H1 (cell line): ENCODE measurements at regions not wholly inside any gene's neighbourhood (a gene's known extent, or its start where the extent isn't known, plus 50 kb on each side); places are given as distances from the start of the nearest gene placed in this dataset.

ENCODE experiments used
- CTCF ChIA-PET: fragments of 300-600 bp; sonication (Branson Sonifier 250); formaldehyde crosslinking; loops from one replicate; lab custom pipeline; 2021; ENCODE audit not compliant: partially characterized antibody; lab: Charles Lee
- POLR2A ChIA-PET: fragments of 300-600 bp; sonication (Branson Sonifier 250); formaldehyde crosslinking; loops from one replicate; lab custom pipeline; 2021; ENCODE audit warnings: inconsistent platforms; ENCODE audit not compliant: partially characterized antibody; lab: Charles Lee
- DNase-seq, 2 experiments: peaks; one replicate each; pipeline versions ENCODE4 v3.0.0 to v3.0.0-alpha.2; 2010 to 2022; ENCODE audit warnings: low spot score in 2 of 2, low read depth in 1 of 2, mixed read lengths in 1 of 2
- FAIRE-seq: peaks from 2 replicates; lab custom pipeline; 2011; peaks lifted over from hg19 to GRCh38; lab: Jason Lieb, UNC
- H2AFZ ChIP-seq: 2 replicates; pipeline ENCODE4 v1.8.1; 2012; ENCODE audit warnings: low read length, inconsistent platforms
- H2AK5ac ChIP-seq: 2 replicates; pipeline ENCODE4 v1.6.1; 2013; ENCODE audit warnings: low read depth, low read length
- H2BK120ac ChIP-seq: replicated peaks from 2 replicates; pipeline ENCODE3; 2013; ENCODE audit warnings: low read depth, low read length, inconsistent platforms
- H2BK12ac ChIP-seq: 2 replicates; pipeline ENCODE4 v1.6.1; 2013; ENCODE audit warnings: low read depth, low read length
- H2BK15ac ChIP-seq: 2 replicates; pipeline ENCODE4 v1.6.1; 2013; ENCODE audit warnings: low read length
- H2BK20ac ChIP-seq: 2 replicates; pipeline ENCODE4 v1.6.1; 2013; ENCODE audit warnings: low read length
- H2BK5ac ChIP-seq: 2 replicates; pipeline ENCODE4 v1.6.1; 2013; ENCODE audit warnings: low read depth, low read length
- H3K14ac ChIP-seq: 2 replicates; pipeline ENCODE4 v1.6.1; 2013; ENCODE audit warnings: inconsistent platforms; ENCODE audit not compliant: insufficient read length
- H3K18ac ChIP-seq: 2 replicates; pipeline ENCODE4 v1.6.1; 2013; ENCODE audit warnings: low read length; ENCODE audit errors: extremely low read depth
- H3K23ac ChIP-seq: 2 replicates; pipeline ENCODE4 v1.6.1; 2013; ENCODE audit warnings: inconsistent platforms; ENCODE audit not compliant: insufficient read length
- H3K23me2 ChIP-seq: 2 replicates; pipeline ENCODE4 v1.6.1; 2013; ENCODE audit warnings: low read depth, low read length
- H3K27ac ChIP-seq: 2 replicates; pipeline ENCODE4 v1.6.1; 2011; ENCODE audit warnings: low read depth, low read length, inconsistent platforms
- H3K27me3 ChIP-seq, 4 experiments: replicated peaks in 1 of 4; 1 replicate in 1 of 4; 2 replicates in 3 of 4; pipeline versions ENCODE4 v1.6.1 to v1.8.1; 2011 to 2013; ENCODE audit warnings: low read length in 3 of 4, mild to moderate bottlenecking in 3 of 4, inconsistent platforms in 2 of 4, mixed read lengths in 2 of 4, moderate library complexity in 1 of 4; ENCODE audit not compliant: control insufficient read depth in 3 of 4, insufficient read depth in 3 of 4; ENCODE audit errors: extremely low read depth in 1 of 4
- H3K36me3 ChIP-seq, 4 experiments: 2 replicates each; pipeline versions ENCODE4 v1.6.1 to v1.8.1; 2011 to 2013; ENCODE audit warnings: mild to moderate bottlenecking in 4 of 4, low read length in 3 of 4, moderate library complexity in 2 of 4, control low read depth in 1 of 4, inconsistent platforms in 1 of 4; ENCODE audit not compliant: insufficient read depth in 4 of 4, control insufficient read depth in 2 of 4
- H3K4ac ChIP-seq: replicated peaks from 2 replicates; pipeline ENCODE3; 2013; ENCODE audit warnings: low read length, low read depth, mixed read lengths, inconsistent platforms; ENCODE audit not compliant: insufficient read length
- H3K4me1 ChIP-seq, 4 experiments: replicated peaks in 1 of 4; 1 replicate in 1 of 4; 2 replicates in 3 of 4; pipeline versions ENCODE4 v1.6.1 to v1.8.1; 2011 to 2013; ENCODE audit warnings: low read length in 3 of 4, inconsistent platforms in 2 of 4, mixed read lengths in 1 of 4; ENCODE audit not compliant: insufficient read depth in 4 of 4, control insufficient read depth in 3 of 4
- H3K4me2 ChIP-seq, 2 experiments: 2 replicates each; pipeline versions ENCODE4 v1.6.1 to v1.8.1; 2011 to 2013; ENCODE audit warnings: low read depth in 2 of 2, low read length in 2 of 2, control low read depth in 1 of 2, inconsistent platforms in 1 of 2, mild to moderate bottlenecking in 1 of 2; ENCODE audit not compliant: insufficient read depth in 1 of 2
- H3K4me3 ChIP-seq, 4 experiments: fragments of 200-600, 300-600 bp in 1 of 4; sonication (generic), shearing (Covaris generic), sonication (Bioruptor Twin) in 1 of 4; 2 replicates each; pipeline versions ENCODE4 v1.5.1 to v1.8.1; 2011 to 2016; ENCODE audit warnings: low read length in 4 of 4, low read depth in 3 of 4, control low read depth in 2 of 4, inconsistent platforms in 2 of 4, mild to moderate bottlenecking in 2 of 4, mixed read lengths in 1 of 4, moderate library complexity in 1 of 4; ENCODE audit not compliant: insufficient read depth in 2 of 4; ENCODE audit errors: extremely low read depth in 1 of 4
- H3K56ac ChIP-seq: replicated peaks from 2 replicates; pipeline ENCODE3; 2013; ENCODE audit warnings: low read depth, mild to moderate bottlenecking, mixed read lengths, low read length, inconsistent platforms; ENCODE audit not compliant: insufficient read length
- H3K79me1 ChIP-seq: 2 replicates; pipeline ENCODE4 v1.6.1; 2013; ENCODE audit warnings: low read depth, low read length, control low read depth
- H3K79me2 ChIP-seq, 2 experiments: 2 replicates each; pipeline versions ENCODE4 v1.6.1 to v1.8.1; 2012 to 2013; ENCODE audit warnings: low read length in 2 of 2, mild to moderate bottlenecking in 2 of 2, inconsistent platforms in 1 of 2; ENCODE audit not compliant: insufficient read depth in 2 of 2, control insufficient read depth in 1 of 2
- H3K9ac ChIP-seq, 4 experiments: replicated peaks in 1 of 4; 1 replicate in 1 of 4; 2 replicates in 3 of 4; pipeline versions ENCODE4 v1.6.1 to v1.8.1; 2011 to 2013; ENCODE audit warnings: low read depth in 3 of 4, low read length in 3 of 4, control low read depth in 2 of 4, mild to moderate bottlenecking in 2 of 4, moderate library complexity in 2 of 4, inconsistent platforms in 1 of 4; ENCODE audit errors: extremely low read depth in 1 of 4
- H3K9me3 ChIP-seq, 2 experiments: 2 replicates each; pipeline versions ENCODE4 v1.6.1 to v1.8.1; 2012 to 2013; ENCODE audit warnings: mild to moderate bottlenecking in 2 of 2, moderate library complexity in 2 of 2, control low read depth in 1 of 2, inconsistent platforms in 1 of 2, low read depth in 1 of 2, low read length in 1 of 2, mixed read lengths in 1 of 2; ENCODE audit not compliant: insufficient read depth in 2 of 2
- H4K20me1 ChIP-seq, 2 experiments: replicated peaks in 1 of 2; 2 replicates each; pipeline versions ENCODE3 to v1.8.1; 2011 to 2013; ENCODE audit warnings: inconsistent platforms in 2 of 2, low read length in 2 of 2, mild to moderate bottlenecking in 1 of 2; ENCODE audit not compliant: insufficient read depth in 2 of 2, control insufficient read depth in 1 of 2
- H4K5ac ChIP-seq: 2 replicates; pipeline ENCODE4 v1.6.1; 2013; ENCODE audit warnings: low read length, low read depth, mixed read lengths, inconsistent platforms; ENCODE audit not compliant: insufficient read length
- H4K8ac ChIP-seq: 2 replicates; pipeline ENCODE4 v1.8.0; 2013; ENCODE audit warnings: mild to moderate bottlenecking, moderate library complexity, low read length, inconsistent platforms; ENCODE audit not compliant: insufficient read depth; ENCODE audit errors: extremely low read depth
- H4K91ac ChIP-seq: replicated peaks from 2 replicates; pipeline ENCODE3; 2013; ENCODE audit warnings: low read length, mixed read lengths, inconsistent platforms; ENCODE audit not compliant: insufficient read length
- CBX5 ChIP-seq: fragments of 300-800, 300-1000 bp; sonication (generic); IDR thresholded peaks from 2 replicates; pipeline ENCODE4 v1.7.1; 2016; ENCODE audit warnings: antibody characterized with exemption, low read length, low read depth
- EGR1 ChIP-seq: IDR thresholded peaks from 2 replicates; pipeline ENCODE4 v1.6.1; 2011; ENCODE audit warnings: low read depth, low read length, borderline replicate concordance
- EP300 ChIP-seq, 2 experiments: IDR thresholded peaks; 1 replicate in 1 of 2; 2 replicates in 1 of 2; pipeline ENCODE4 v1.6.1; 2011 to 2012; ENCODE audit warnings: low read depth in 2 of 2, low read length in 2 of 2, mild to moderate bottlenecking in 2 of 2, borderline replicate concordance in 1 of 2, inconsistent platforms in 1 of 2, moderate library complexity in 1 of 2
- GTF2F1 ChIP-seq: IDR thresholded peaks from 2 replicates; pipeline ENCODE4 v1.6.1; 2012; ENCODE audit warnings: low read depth, low read length, improper control_type of control experiment, borderline replicate concordance
- HDAC6 ChIP-seq: IDR thresholded peaks from one replicate; pipeline ENCODE4 v1.7.1; 2012; ENCODE audit warnings: low read depth, mild to moderate bottlenecking, inconsistent platforms, low read length, moderate library complexity
- JUND ChIP-seq: IDR thresholded peaks from 2 replicates; pipeline ENCODE4 v1.6.1; 2011; ENCODE audit warnings: mild to moderate bottlenecking, improper control_type of control experiment, low read length
- PHF8 ChIP-seq: fragments of 200-600 bp; sonication (generic); conservative IDR thresholded peaks from 2 replicates; pipeline ENCODE4 v1.7.1; 2012; ENCODE audit warnings: low read depth, mild to moderate bottlenecking, inconsistent platforms, low read length, moderate library complexity
- RBBP5 ChIP-seq: IDR thresholded peaks from 2 replicates; pipeline ENCODE4 v1.7.1; 2012; ENCODE audit warnings: low read depth, mild to moderate bottlenecking, inconsistent platforms, low read length, moderate library complexity, borderline replicate concordance
- SAP30 ChIP-seq: fragments of 300-600 bp; sonication (generic); IDR thresholded peaks from 2 replicates; pipeline ENCODE4 v1.7.1; 2012; ENCODE audit warnings: low read length, moderate library complexity, mild to moderate bottlenecking, inconsistent platforms; ENCODE audit not compliant: insufficient read depth, insufficient replicate concordance
- SP1 ChIP-seq: IDR thresholded peaks from 2 replicates; pipeline ENCODE4 v1.6.1; 2011; ENCODE audit warnings: low read depth, low read length
- SP2 ChIP-seq: IDR thresholded peaks from 2 replicates; pipeline ENCODE4 v1.6.1; 2012; ENCODE audit warnings: mild to moderate bottlenecking, low read length, inconsistent platforms
- WGBS, 2 experiments: shearing (Covaris generic) in 1 of 2; methylation state at CpG; one replicate each; pipeline versions ENCODE4 v1.1.6 to v1.1.7; 2013 to 2015; ENCODE audit warnings: low lambda C conversion rate in 2 of 2, mixed read lengths in 2 of 2, inconsistent platforms in 1 of 2, low coverage in 1 of 2, missing lambda C conversion rate in 1 of 2; ENCODE audit not compliant: insufficient replicate concordance in 2 of 2, insufficient coverage in 1 of 2, insufficient read length in 1 of 2; ENCODE audit errors: extremely low coverage in 1 of 2, missing lambda C conversion rate in 1 of 2; 5-methylcytosine and 5-hydroxymethylcytosine counted together

- Histone ChIP-seq H3K4me1 (no peaks in the 10 kb centered on the region), H3K36me3 (no peaks in the 10 kb centered on the region), H3K23ac (no peak overlapping the region), H2BK20ac (no peak overlapping the region), H3K27ac (no peak overlapping the region), H2BK5ac (no peak overlapping the region), H3K14ac (no peak overlapping the region), H2BK120ac (no peak overlapping the region), H3K79me1 (no peaks in the 10 kb centered on the region), H3K9ac (no peak overlapping the region), H3K18ac (no peak overlapping the region), H4K91ac (no peak overlapping the region), H3K23me2 (no peaks in the 10 kb centered on the region), H2BK12ac (no peak overlapping the region), H2AFZ (no peak overlapping the region), H2BK15ac (no peak overlapping the region), H3K79me2 (no peaks in the 10 kb centered on the region), H3K4me3 (no peak overlapping the region), H4K8ac (no peak overlapping the region), H3K4ac (no peak overlapping the region), H4K5ac (no peak overlapping the region), H3K4me2 (no peak overlapping the region), H3K27me3 (no peaks in the 10 kb centered on the region), H3K56ac (no peak overlapping the region), H2AK5ac (no peak overlapping the region), H3K9me3 (no peaks in the 10 kb centered on the region), H4K20me1 (no peaks in the 10 kb centered on the region)
- ChIA-PET POLR2A (no interaction called here), CTCF (no interaction called here)
- FAIRE-seq (no peak), DNase-seq (no peak)
- 94% methylated on average over 8 of the region's 8 CpGs; no CpG with 5 or more reads in 1 of the 2 experiments for WGBS, 2 experiments
- TF ChIP-seq CBX5 (no peak), EGR1 (no peak), JUND (no peak), EP300 (IDR thresholded peaks at IDR 0.05; ENCODE audit: borderline replicate concordance in 1 of 2, low read depth in 2 of 2, low read length in 2 of 2) (no peak), RBBP5 (no peak), GTF2F1 (no peak), SAP30 (no peak), SP1 (no peak), HDAC6 (no peak), SP2 (no peak), PHF8 (no peak)
These were observed 1930.8 kb downstream of the SUCLG1 start for GRCh38 chr2:82528288-82528687.
